COLO829 (cell line): ENCODE measurements at regions not wholly inside any gene's neighbourhood (a gene's known extent, or its start where the extent isn't known, plus 50 kb on each side); places are given as distances from the start of the nearest gene placed in this dataset.

Source experiments
- DNase-seq: peaks from one replicate; pipeline ENCODE4 v3.0.0; 2012; ENCODE audit warnings: low spot score

GRCh38 chr2:147647816-147648215 lies 197.0 kb upstream of the ACVR2A start:
- no peak for DNase-seq

GRCh38 chr2:147646818-147647468 lies 197.9 kb upstream of the ACVR2A start:
- DNase-seq, result no peak

- DNase-seq, result no peak
These were observed 200.3 kb upstream of the ACVR2A start for GRCh38 chr2:147644491-147644890.

- DNase-seq, result no peak
These were observed 202.1 kb upstream of the ACVR2A start for GRCh38 chr2:147642765-147643164.

GRCh38 chr2:147641651-147642050 lies 203.2 kb upstream of the ACVR2A start:
- no peak for DNase-seq

- no peak for DNase-seq
These were observed 204.9 kb upstream of the ACVR2A start for GRCh38 chr2:147639891-147640290.

GRCh38 chr2:147639386-147639785 lies 205.4 kb upstream of the ACVR2A start:
- DNase-seq, result no peak

GRCh38 chr2:147636886-147637285 lies 207.9 kb upstream of the ACVR2A start:
- no peak for DNase-seq

GRCh38 chr2:147636238-147636882 lies 208.5 kb upstream of the ACVR2A start:
- peak; percentile 13 for DNase-seq

GRCh38 chr2:147634826-147635225 lies 210.0 kb upstream of the ACVR2A start:
- no peak for DNase-seq

GRCh38 chr2:147632198-147632597 lies 212.6 kb upstream of the ACVR2A start:
- DNase-seq, result no peak

- DNase-seq, result no peak
These were observed 213.5 kb upstream of the ACVR2A start for GRCh38 chr2:147631294-147631693.

GRCh38 chr2:147630585-147630984 lies 214.2 kb upstream of the ACVR2A start:
- no peak for DNase-seq

- DNase-seq, result no peak
These were observed 215.8 kb upstream of the ACVR2A start for GRCh38 chr2:147628971-147629421.

GRCh38 chr2:147623328-147623727 lies 221.5 kb upstream of the ACVR2A start:
- DNase-seq, result no peak

GRCh38 chr2:147621656-147622197 lies 223.1 kb upstream of the ACVR2A start:
- DNase-seq, result no peak

GRCh38 chr2:147619808-147620207 lies 225.0 kb upstream of the ACVR2A start:
- no peak for DNase-seq

- DNase-seq, result no peak
These were observed 229.1 kb upstream of the ACVR2A start for GRCh38 chr2:147615726-147616125.

- DNase-seq, result no peak
These were observed 229.8 kb upstream of the ACVR2A start for GRCh38 chr2:147614979-147615470.

- no peak for DNase-seq
These were observed 230.4 kb upstream of the ACVR2A start for GRCh38 chr2:147614471-147614870.

- DNase-seq, result peak; percentile 2
These were observed 234.3 kb upstream of the ACVR2A start for GRCh38 chr2:147610496-147611040.

GRCh38 chr2:147609301-147609700 lies 235.5 kb upstream of the ACVR2A start:
- no peak for DNase-seq

- no peak for DNase-seq
These were observed 237.4 kb upstream of the ACVR2A start for GRCh38 chr2:147607379-147607778.
